ENCODE measurements at regions not wholly inside any gene's neighbourhood (a gene's known extent, or its start where the extent isn't known, plus 50 kb on each side); places are given as distances from the start of the nearest gene placed in this dataset.

- TF ChIP-seq SIN3A (conservative IDR thresholded peaks at IDR 0.05 in 1 of 2, IDR thresholded peaks at IDR 0.05 in 1 of 2; ENCODE audit: low read depth in 1 of 2, low read length in 2 of 2) (no peak), SUZ12 (IDR thresholded peaks at IDR 0.05; ENCODE audit: low read length) (no peak), ATF2 (IDR thresholded peaks at IDR 0.05; ENCODE audit: low read length) (no peak), PHF8 (conservative IDR thresholded peaks at IDR 0.05; ENCODE audit: low read depth, low read length) (no peak)
Measured at GRCh38 chr12:102748704-102749103, 168.3 kb downstream of the PAH start (continued).

Data from H1 (cell line).